C4-2B (cell line): ENCODE measurements at regions not wholly inside any gene's neighbourhood (a gene's known extent, or its start where the extent isn't known, plus 50 kb on each side); places are given as distances from the start of the nearest gene placed in this dataset.

Experiments used
- H3K27ac ChIP-seq: fragments of 450-650 bp; 2 replicates; pipeline ENCODE4 v1.5.1; 2017
- CTCF ChIP-seq: fragments of 450-650 bp; conservative IDR thresholded peaks from 2 replicates; pipeline ENCODE4 v1.5.1; 2017; ENCODE audit warnings: mild to moderate bottlenecking
- ZFX ChIP-seq: fragments of 450-650 bp; IDR thresholded peaks from 2 replicates; pipeline ENCODE4 v1.6.1; 2017

GRCh38 chr9:105921057-105921726, 226.9 kb downstream of the TMEM38B start:
- no peak overlapping the region for H3K27ac ChIP-seq
- TF ChIP-seq ZFX: no peak
- no peak for TF ChIP-seq CTCF

- H3K27ac ChIP-seq: no peak overlapping the region
- no peak for TF ChIP-seq CTCF
- TF ChIP-seq ZFX: no peak
Measured at GRCh38 chr9:105928416-105928815, 234.1 kb downstream of the TMEM38B start.

- TF ChIP-seq CTCF (no peak), ZFX (no peak)
- H3K27ac ChIP-seq: no peak overlapping the region
Measured at GRCh38 chr9:105930011-105930627, 235.8 kb downstream of the TMEM38B start.

- TF ChIP-seq CTCF: no peak
- no peak for TF ChIP-seq ZFX
- H3K27ac ChIP-seq: no peak overlapping the region
Measured at GRCh38 chr9:105932276-105932675, 237.9 kb downstream of the TMEM38B start.

GRCh38 chr9:105950448-105950847, 256.1 kb downstream of the TMEM38B start:
- no peak overlapping the region for H3K27ac ChIP-seq

GRCh38 chr9:105950894-105951293, 256.6 kb downstream of the TMEM38B start:
- H3K27ac ChIP-seq: no peak overlapping the region
- TF ChIP-seq ZFX (no peak), CTCF (no peak)

More at GRCh38 chr9:105950448-105950847, 256.1 kb downstream of the TMEM38B start:
- no peak for TF ChIP-seq CTCF
- TF ChIP-seq ZFX: no peak

GRCh38 chr9:105954517-105954916, 260.2 kb downstream of the TMEM38B start:
- no peak overlapping the region for H3K27ac ChIP-seq
- TF ChIP-seq ZFX (no peak), CTCF (no peak)
